Esophagus muscularis mucosa (tissue), 4 donors: ENCODE measurements at regions not wholly inside any gene's neighbourhood (a gene's known extent, or its start where the extent isn't known, plus 50 kb on each side); places are given as distances from the start of the nearest gene placed in this dataset.

ENCODE experiments used
- EP300 ChIP-seq: sonication (generic); formaldehyde crosslinking; IDR thresholded peaks from one replicate; pipeline ENCODE4 v1.6.1; 2017; ENCODE audit warnings: antibody characterized with exemption
- POLR2A ChIP-seq: fragments of 450-650 bp; IDR thresholded peaks from one replicate; pipeline ENCODE4 v1.6.1; 2017; ENCODE audit warnings: antibody characterized with exemption, moderate library complexity, mild to moderate bottlenecking, low read depth
- POLR2AphosphoS5 ChIP-seq, 2 donors: sonication (generic); formaldehyde crosslinking; IDR thresholded peaks; one replicate each; pipeline ENCODE4 v1.6.1; 2017; ENCODE audit warnings: antibody characterized with exemption in 2 of 2
- TF ChIP-seq, protein P1 (sequence below), 3 experiments: fragments of 200-600 bp in 2 of 3; fragments of 450-650 bp in 1 of 3; sonication (generic) in 2 of 3; IDR thresholded peaks; one replicate each; pipeline ENCODE4 v1.5.1; 2017 to 2019; ENCODE audit warnings: antibody characterized with exemption in 3 of 3, mild to moderate bottlenecking in 2 of 3, moderate library complexity in 1 of 3

DNA sequence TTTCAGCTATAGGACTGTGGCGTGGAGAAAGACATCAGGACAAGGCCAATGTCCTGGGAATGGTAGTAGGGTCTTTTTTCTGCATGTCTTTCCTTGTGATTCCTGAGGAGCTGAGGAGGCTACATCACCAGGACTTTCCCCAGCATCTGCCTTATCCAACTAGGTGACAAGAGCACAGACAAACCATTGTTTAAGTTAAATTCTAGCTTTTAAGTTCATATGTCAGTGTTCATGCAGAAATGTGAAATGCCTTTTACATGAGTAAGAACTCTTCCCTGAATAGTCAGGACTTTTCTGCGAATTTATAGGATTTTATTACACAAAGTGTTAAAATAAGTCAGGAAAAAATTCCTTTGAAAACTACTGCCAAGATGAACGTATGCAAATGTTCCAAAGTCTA lies 154.2 kb downstream of the PTGER3 start:
- TF ChIP-seq, protein P1, sequence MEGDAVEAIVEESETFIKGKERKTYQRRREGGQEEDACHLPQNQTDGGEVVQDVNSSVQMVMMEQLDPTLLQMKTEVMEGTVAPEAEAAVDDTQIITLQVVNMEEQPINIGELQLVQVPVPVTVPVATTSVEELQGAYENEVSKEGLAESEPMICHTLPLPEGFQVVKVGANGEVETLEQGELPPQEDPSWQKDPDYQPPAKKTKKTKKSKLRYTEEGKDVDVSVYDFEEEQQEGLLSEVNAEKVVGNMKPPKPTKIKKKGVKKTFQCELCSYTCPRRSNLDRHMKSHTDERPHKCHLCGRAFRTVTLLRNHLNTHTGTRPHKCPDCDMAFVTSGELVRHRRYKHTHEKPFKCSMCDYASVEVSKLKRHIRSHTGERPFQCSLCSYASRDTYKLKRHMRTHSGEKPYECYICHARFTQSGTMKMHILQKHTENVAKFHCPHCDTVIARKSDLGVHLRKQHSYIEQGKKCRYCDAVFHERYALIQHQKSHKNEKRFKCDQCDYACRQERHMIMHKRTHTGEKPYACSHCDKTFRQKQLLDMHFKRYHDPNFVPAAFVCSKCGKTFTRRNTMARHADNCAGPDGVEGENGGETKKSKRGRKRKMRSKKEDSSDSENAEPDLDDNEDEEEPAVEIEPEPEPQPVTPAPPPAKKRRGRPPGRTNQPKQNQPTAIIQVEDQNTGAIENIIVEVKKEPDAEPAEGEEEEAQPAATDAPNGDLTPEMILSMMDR (IDR thresholded peaks at IDR 0.05): no peak
- TF ChIP-seq POLR2A (no peak), EP300 (no peak), POLR2AphosphoS5 (IDR thresholded peaks at IDR 0.05) (no peak)
